ENCODE measurements at regions not wholly inside any gene's neighbourhood (a gene's known extent, or its start where the extent isn't known, plus 50 kb on each side); places are given as distances from the start of the nearest gene placed in this dataset.

GRCh38 chr11:15903246-15903645, 453.1 kb downstream of the SOX6 start:
- no peaks in the 10 kb centered on the region for H3K27me3 ChIP-seq (replicated peaks in 1 of 7)
- peaks cover 0 to 6% (median 0%) of the 10 kb centered on the region in 6 donors for H3K4me1 ChIP-seq
- 45 to 82% (median 61%) methylated on average over 2 of the region's 2 CpGs for WGBS, 5 donors
- no peak overlapping the region for H3K27ac ChIP-seq
- TF ChIP-seq POLR2AphosphoS5 (IDR thresholded peaks at IDR 0.05): no peak
- TF ChIP-seq, protein P1, sequence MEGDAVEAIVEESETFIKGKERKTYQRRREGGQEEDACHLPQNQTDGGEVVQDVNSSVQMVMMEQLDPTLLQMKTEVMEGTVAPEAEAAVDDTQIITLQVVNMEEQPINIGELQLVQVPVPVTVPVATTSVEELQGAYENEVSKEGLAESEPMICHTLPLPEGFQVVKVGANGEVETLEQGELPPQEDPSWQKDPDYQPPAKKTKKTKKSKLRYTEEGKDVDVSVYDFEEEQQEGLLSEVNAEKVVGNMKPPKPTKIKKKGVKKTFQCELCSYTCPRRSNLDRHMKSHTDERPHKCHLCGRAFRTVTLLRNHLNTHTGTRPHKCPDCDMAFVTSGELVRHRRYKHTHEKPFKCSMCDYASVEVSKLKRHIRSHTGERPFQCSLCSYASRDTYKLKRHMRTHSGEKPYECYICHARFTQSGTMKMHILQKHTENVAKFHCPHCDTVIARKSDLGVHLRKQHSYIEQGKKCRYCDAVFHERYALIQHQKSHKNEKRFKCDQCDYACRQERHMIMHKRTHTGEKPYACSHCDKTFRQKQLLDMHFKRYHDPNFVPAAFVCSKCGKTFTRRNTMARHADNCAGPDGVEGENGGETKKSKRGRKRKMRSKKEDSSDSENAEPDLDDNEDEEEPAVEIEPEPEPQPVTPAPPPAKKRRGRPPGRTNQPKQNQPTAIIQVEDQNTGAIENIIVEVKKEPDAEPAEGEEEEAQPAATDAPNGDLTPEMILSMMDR (IDR thresholded peaks at IDR 0.05 in 8 of 11, conservative IDR thresholded peaks at IDR 0.05 in 3 of 11): no peak
- no peak overlapping the region for H3K4me3 ChIP-seq
- intact Hi-C loops (cut with DNase I; ENCODE audit: low total_unique reads): no loop called here
- H3K36me3 ChIP-seq: no peaks in the 10 kb centered on the region
- H3K9me3 ChIP-seq: no peaks in the 10 kb centered on the region
- DNase-seq: no peak

GRCh38 chr11:15905366-15906104, 450.8 kb downstream of the SOX6 start:
- Histone ChIP-seq H3K36me3 (no peaks in the 10 kb centered on the region), H3K4me3 (no peak overlapping the region), H3K9me3 (no peaks in the 10 kb centered on the region), H3K27ac (no peak overlapping the region), H3K4me1 (peaks cover 0 to 6% (median 0%) of the 10 kb centered on the region in 6 donors), H3K27me3 (replicated peaks in 1 of 7) (no peaks in the 10 kb centered on the region)
- 90 to 95% (median 94%) methylated on average over 14 to 21 of the region's 21 CpGs for WGBS, 5 donors
- intact Hi-C loops (cut with DNase I; ENCODE audit: low total_unique reads): no loop called here
- TF ChIP-seq, protein P1 (IDR thresholded peaks at IDR 0.05 in 8 of 11, conservative IDR thresholded peaks at IDR 0.05 in 3 of 11): no peak
- TF ChIP-seq POLR2AphosphoS5 (IDR thresholded peaks at IDR 0.05) (no peak), POLR2A (IDR thresholded peaks at IDR 0.05) (no peak)
- DNase-seq: no peak

DNA sequence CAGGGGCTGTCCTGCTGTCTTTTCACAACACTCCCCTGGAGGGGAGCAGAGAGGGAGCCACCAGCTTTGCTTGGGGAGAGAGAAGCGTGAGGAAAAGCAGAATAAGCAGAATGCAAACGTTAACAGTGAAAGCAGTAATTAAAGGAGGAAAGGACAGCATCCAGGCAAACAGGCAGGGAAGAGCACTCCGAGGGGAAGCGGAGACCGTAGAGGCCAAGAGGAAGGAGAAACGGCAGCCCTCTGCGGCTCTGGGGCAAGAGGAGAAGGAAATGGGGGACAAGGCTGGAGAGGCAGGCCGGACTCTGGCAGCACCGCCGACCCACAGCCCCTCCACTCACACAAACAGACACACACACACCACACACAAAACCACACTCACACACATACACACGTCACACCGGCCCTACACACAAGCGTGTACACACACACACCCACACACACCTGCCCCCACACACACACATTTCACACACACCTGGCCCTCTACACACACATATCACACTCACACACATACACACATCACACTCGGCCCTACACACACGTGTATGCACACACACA, 449.8 kb downstream of the SOX6 start:
- DNase-seq: no peak
- H3K4me3 ChIP-seq: no peak overlapping the region
- WGBS, 5 donors: 55 to 74% (median 72%) methylated on average over 15 of the region's 15 CpGs
- no peak for TF ChIP-seq POLR2AphosphoS5 (IDR thresholded peaks at IDR 0.05)
- TF ChIP-seq, protein P1 (IDR thresholded peaks at IDR 0.05 in 8 of 11, conservative IDR thresholded peaks at IDR 0.05 in 3 of 11): no peak
- TF ChIP-seq POLR2A (IDR thresholded peaks at IDR 0.05): no peak
- H3K4me1 ChIP-seq: no peaks in the 10 kb centered on the region
- H3K9me3 ChIP-seq: no peaks in the 10 kb centered on the region
- no peaks in the 10 kb centered on the region for H3K36me3 ChIP-seq
- H3K27me3 ChIP-seq (replicated peaks in 1 of 7): no peaks in the 10 kb centered on the region
- no peak overlapping the region for H3K27ac ChIP-seq
- intact Hi-C loops (cut with DNase I; ENCODE audit: low total_unique reads): no loop called here

GRCh38 chr11:15907806-15908205, 448.5 kb downstream of the SOX6 start:
- H3K27ac ChIP-seq: no peak overlapping the region
- DNase-seq: no peak
- no peaks in the 10 kb centered on the region for H3K36me3 ChIP-seq
- WGBS, 5 donors: 90 to 95% (median 93%) methylated on average over 3 of the region's 3 CpGs
- H3K4me3 ChIP-seq: no peak overlapping the region
- intact Hi-C loops (cut with DNase I; ENCODE audit: low total_unique reads): no loop called here
- H3K4me1 ChIP-seq: no peaks in the 10 kb centered on the region
- no peaks in the 10 kb centered on the region for H3K9me3 ChIP-seq
- no peaks in the 10 kb centered on the region for H3K27me3 ChIP-seq (replicated peaks in 1 of 7)
- TF ChIP-seq POLR2AphosphoS5 (IDR thresholded peaks at IDR 0.05) (no peak), POLR2A (IDR thresholded peaks at IDR 0.05) (no peak)
- TF ChIP-seq, protein P1 (IDR thresholded peaks at IDR 0.05 in 8 of 11, conservative IDR thresholded peaks at IDR 0.05 in 3 of 11): no peak
